B cell (primary cell): ENCODE measurements at regions not wholly inside any gene's neighbourhood (a gene's known extent, or its start where the extent isn't known, plus 50 kb on each side); places are given as distances from the start of the nearest gene placed in this dataset.

ENCODE experiments used
- ATAC-seq: fragments of 200-7000 bp; cut with Tn5 transposase; one replicate; pipeline ENCODE4 v1.10.0; 2021; ENCODE audit warnings: low read depth, mild to moderate bottlenecking, moderate number of reproducible peaks, moderate library complexity
- CTCF ChIA-PET: fragments of 350-600 bp; sonication (Branson Sonifier 250); formaldehyde crosslinking; loops from one replicate; lab custom pipeline; 2021; ENCODE audit warnings: antibody characterized with exemption, inconsistent platforms; lab: Charles Lee
- POLR2A ChIA-PET: fragments of 350-600 bp; sonication (Branson Sonifier 250); formaldehyde crosslinking; loops from one replicate; lab custom pipeline; 2021; ENCODE audit warnings: antibody characterized with exemption; lab: Charles Lee
- DNase-seq: peaks from one replicate; pipeline ENCODE4 v3.0.0; 2013
- H2AFZ ChIP-seq: 2 replicates; pipeline ENCODE4 v1.6.1; 2012; ENCODE audit warnings: mild to moderate bottlenecking, low read depth, low read length; ENCODE audit not compliant: insufficient read depth, poor library complexity, severe bottlenecking
- H3K27ac ChIP-seq, 2 donors: 1 replicate in 1 of 2; 2 replicates in 1 of 2; pipeline ENCODE4 v1.5.1; 2012 to 2013; ENCODE audit warnings: low read length in 2 of 2, mild to moderate bottlenecking in 2 of 2, moderate library complexity in 1 of 2
- H3K27me3 ChIP-seq, 4 experiments: fragments of 200-600 bp in 1 of 4; sonication (generic) in 1 of 4; replicated peaks in 1 of 4; 1 replicate in 2 of 4; 2 replicates in 2 of 4; pipeline versions ENCODE4 v1.6.1 to v1.7.0; 2013 to 2016; ENCODE audit warnings: low read length in 3 of 4, mild to moderate bottlenecking in 2 of 4, mixed read lengths in 1 of 4, moderate library complexity in 1 of 4; ENCODE audit not compliant: insufficient read depth in 4 of 4, control insufficient read depth in 3 of 4; ENCODE audit errors: control extremely low read depth in 1 of 4
- H3K36me3 ChIP-seq, 2 experiments: replicated peaks in 1 of 2; 1 replicate in 1 of 2; 2 replicates in 1 of 2; pipeline versions ENCODE4 v1.6.1 to v1.7.1; 2013; ENCODE audit warnings: low read length in 1 of 2; ENCODE audit not compliant: insufficient read depth in 2 of 2, control insufficient read depth in 1 of 2; ENCODE audit errors: control extremely low read depth in 1 of 2, extremely low read depth in 1 of 2
- H3K4me1 ChIP-seq, 2 donors: fragments of 200-600 bp in 1 of 2; sonication (generic) in 1 of 2; 1 replicate in 1 of 2; 2 replicates in 1 of 2; pipeline versions ENCODE4 v1.5.1 to v1.6.1; 2013 to 2017; ENCODE audit warnings: low read length in 2 of 2; ENCODE audit not compliant: control insufficient read depth in 2 of 2, insufficient read depth in 2 of 2
- H3K4me2 ChIP-seq: replicated peaks from 2 replicates; pipeline ENCODE3; 2012; ENCODE audit warnings: mild to moderate bottlenecking, low read depth, low read length; ENCODE audit not compliant: poor library complexity, severe bottlenecking
- H3K4me3 ChIP-seq, 5 experiments: fragments of 200-600 bp in 1 of 5; sonication (generic) in 1 of 5; 1 replicate in 3 of 5; 2 replicates in 2 of 5; pipeline versions ENCODE4 v1.5.1 to v1.7.0; 2011 to 2016; ENCODE audit warnings: low read length in 4 of 5, mild to moderate bottlenecking in 4 of 5, low read depth in 2 of 5, control low read depth in 1 of 5, moderate library complexity in 1 of 5; ENCODE audit not compliant: insufficient read depth in 1 of 5; ENCODE audit errors: control extremely low read depth in 1 of 5, extremely low read depth in 1 of 5
- H3K79me2 ChIP-seq: fragments of 200-600 bp; sonication (generic); one replicate; pipeline ENCODE4 v1.6.0; 2016; ENCODE audit warnings: low read length; ENCODE audit not compliant: control insufficient read depth, insufficient read depth
- H3K9ac ChIP-seq: fragments of 200-600 bp; sonication (generic); 2 replicates; pipeline ENCODE4 v1.6.1; 2017; ENCODE audit warnings: mild to moderate bottlenecking, low read length, moderate library complexity
- H3K9me3 ChIP-seq, 3 donors: one replicate each; pipeline versions ENCODE4 v1.6.1 to v1.7.1; 2013; ENCODE audit warnings: low read length in 2 of 3; ENCODE audit not compliant: control insufficient read depth in 2 of 3, insufficient read depth in 1 of 3; ENCODE audit errors: control extremely low read depth in 1 of 3
- H4K20me1 ChIP-seq: 2 replicates; pipeline ENCODE4 v1.6.0; 2012; ENCODE audit warnings: mild to moderate bottlenecking, low read length; ENCODE audit not compliant: insufficient read depth, control insufficient read depth, poor library complexity, severe bottlenecking
- H3K27ac Mint-ChIP-seq: one replicate; pipeline ENCODE4 v1.8.0; 2021; ENCODE audit warnings: mixed read lengths
- H3K27me3 Mint-ChIP-seq: one replicate; pipeline ENCODE4 v1.8.0; 2021; ENCODE audit warnings: mixed read lengths
- H3K4me1 Mint-ChIP-seq: one replicate; pipeline ENCODE4 v1.8.0; 2021; ENCODE audit warnings: mixed read lengths
- H3K4me3 Mint-ChIP-seq: one replicate; pipeline ENCODE4 v1.8.0; 2021; ENCODE audit warnings: mixed read lengths
- H3K9me3 Mint-ChIP-seq: one replicate; pipeline ENCODE4 v1.8.0; 2022; ENCODE audit warnings: mixed read lengths; ENCODE audit not compliant: insufficient read depth
- CTCF ChIP-seq: fragments of 200-600 bp; IDR thresholded peaks from one replicate; pipeline ENCODE4 v1.8.0; 2022; ENCODE audit warnings: antibody characterized with exemption, mild to moderate bottlenecking
- EZH2 ChIP-seq: IDR thresholded peaks from 2 replicates; pipeline ENCODE4 v1.6.1; 2012; ENCODE audit warnings: borderline replicate concordance, low read depth, mild to moderate bottlenecking, moderate library complexity, low read length; ENCODE audit not compliant: insufficient read depth, poor library complexity, severe bottlenecking
- WGBS: methylation state at CpG from one replicate; pipeline ENCODE4 v1.1.5; 2013; ENCODE audit warnings: missing lambda C conversion rate; ENCODE audit not compliant: insufficient coverage; 5-methylcytosine and 5-hydroxymethylcytosine counted together
- intact Hi-C: fragments of 100-400 bp; cut with micrococcal nuclease; formaldehyde crosslinking; loops from one replicate; pipeline ENCODE4 v1.10.0; 2022

GRCh38 chr19:56951672-56952071 is 111.1 kb upstream of the PEG3 start:
- no peak for DNase-seq
- no peak for ATAC-seq
- no peaks in the 10 kb centered on the region for H3K27me3 Mint-ChIP-seq
- 98% methylated on average over 7 of the region's 10 CpGs for WGBS
- no peak overlapping the region for H3K4me3 Mint-ChIP-seq
- intact Hi-C loops: no loop called here
- TF ChIP-seq EZH2 (no peak), CTCF (no peak)
- H4K20me1 ChIP-seq: no peaks in the 10 kb centered on the region
- POLR2A ChIA-PET: no interaction called here
- no peaks in the 10 kb centered on the region for H3K79me2 ChIP-seq
- no peak overlapping the region for H3K9ac ChIP-seq
- no peaks in the 10 kb centered on the region for H3K4me1 ChIP-seq
- peaks cover 4% of the 10 kb centered on the region for H3K9me3 Mint-ChIP-seq
- H3K4me1 Mint-ChIP-seq: no peaks in the 10 kb centered on the region
- no peak overlapping the region for H3K4me2 ChIP-seq
- CTCF ChIA-PET: no interaction called here
- H3K4me3 ChIP-seq: no peak overlapping the region
- peaks cover 0 to 45% (median 1%) of the 10 kb centered on the region in 3 donors for H3K9me3 ChIP-seq
- no peaks in the 10 kb centered on the region for H3K36me3 ChIP-seq
- H2AFZ ChIP-seq: no peak overlapping the region
- H3K27ac ChIP-seq: no peak overlapping the region
- peaks cover 0 to under 1% (median 0%) of the 10 kb centered on the region in 4 experiments for H3K27me3 ChIP-seq
- H3K27ac Mint-ChIP-seq: no peak overlapping the region

GRCh38 chr19:56953470-56953869 is 112.9 kb upstream of the PEG3 start:
- ATAC-seq (no peak), DNase-seq (no peak)
- Histone ChIP-seq H3K9ac (no peak overlapping the region), H3K4me3 (no peak overlapping the region), H3K36me3 (no peaks in the 10 kb centered on the region), H3K4me1 (no peaks in the 10 kb centered on the region), H3K79me2 (no peaks in the 10 kb centered on the region), H3K27me3 (no peaks in the 10 kb centered on the region), H3K27ac (no peak overlapping the region), H4K20me1 (no peaks in the 10 kb centered on the region), H2AFZ (no peak overlapping the region), H3K4me2 (no peak overlapping the region), H3K9me3 (peaks cover 0 to 55% (median 0%) of the 10 kb centered on the region in 3 donors)
- H3K4me3 Mint-ChIP-seq: no peak overlapping the region
- H3K27me3 Mint-ChIP-seq: no peaks in the 10 kb centered on the region
- intact Hi-C loops: no loop called here
- ChIA-PET POLR2A (no interaction called here), CTCF (no interaction called here)
- no peaks in the 10 kb centered on the region for H3K4me1 Mint-ChIP-seq
- no CpG with 5 or more reads among the region's 5 CpGs for WGBS
- H3K9me3 Mint-ChIP-seq: peaks cover 4% of the 10 kb centered on the region
- H3K27ac Mint-ChIP-seq: no peak overlapping the region
- TF ChIP-seq CTCF: no peak
- TF ChIP-seq EZH2: no peak
